ENCODE measurements at regions not wholly inside any gene's neighbourhood (a gene's known extent, or its start where the extent isn't known, plus 50 kb on each side); places are given as distances from the start of the nearest gene placed in this dataset.

- TF ChIP-seq CTCF (conservative IDR thresholded peaks at IDR 0.05) (no peak), EZH2 (IDR thresholded peaks at IDR 0.05; ENCODE audit: low read depth) (no peak)
These were observed 238.4 kb upstream of the HMGA2 start for GRCh38 chr12:65585648-65586602.

Measured in PC-9 (cell line).